Naive B cell (primary cell): ENCODE measurements at regions not wholly inside any gene's neighbourhood (a gene's known extent, or its start where the extent isn't known, plus 50 kb on each side); places are given as distances from the start of the nearest gene placed in this dataset.

Experiments used
- ATAC-seq, 2 donors: fragments of 150-1000 bp; cut with Tn5 transposase; 2 replicates each; pipeline ENCODE4 v1.10.0; 2021; ENCODE audit warnings: low read depth in 2 of 2, mild to moderate bottlenecking in 2 of 2, moderate library complexity in 2 of 2
- DNase-seq: peaks from one replicate; pipeline ENCODE4 v3.0.0; 2022
- H3K27ac Mint-ChIP-seq, 6 donors: one replicate each; pipeline ENCODE4 v1.8.0; 2020 to 2022; ENCODE audit warnings: mild to moderate bottlenecking in 6 of 6, mixed read lengths in 6 of 6, moderate library complexity in 5 of 6, inconsistent platforms in 2 of 6
- H3K27me3 Mint-ChIP-seq, 3 donors: one replicate each; pipeline ENCODE4 v1.8.0; 2021 to 2022; ENCODE audit warnings: mixed read lengths in 3 of 3, mild to moderate bottlenecking in 1 of 3
- H3K36me3 Mint-ChIP-seq, 2 donors: one replicate each; pipeline ENCODE4 v1.8.0; 2020 to 2022; ENCODE audit warnings: mixed read lengths in 2 of 2, inconsistent platforms in 1 of 2, mild to moderate bottlenecking in 1 of 2
- H3K4me1 Mint-ChIP-seq, 3 donors: one replicate each; pipeline ENCODE4 v1.8.0; 2020 to 2022; ENCODE audit warnings: mixed read lengths in 3 of 3, inconsistent platforms in 1 of 3, mild to moderate bottlenecking in 1 of 3, moderate library complexity in 1 of 3
- H3K4me3 Mint-ChIP-seq, 8 donors: one replicate each; pipeline ENCODE4 v1.8.0; 2020 to 2022; ENCODE audit warnings: mild to moderate bottlenecking in 8 of 8, mixed read lengths in 8 of 8, moderate library complexity in 8 of 8, inconsistent platforms in 2 of 8
- H3K9me3 Mint-ChIP-seq, 7 donors: one replicate each; pipeline ENCODE4 v1.8.0; 2020 to 2022; ENCODE audit warnings: mixed read lengths in 7 of 7, mild to moderate bottlenecking in 5 of 7, inconsistent platforms in 2 of 7, moderate library complexity in 1 of 7

GRCh38 chr15:45827275-45827674, 192.4 kb downstream of the SQOR start:
- H3K27me3 Mint-ChIP-seq: peaks cover 4 to 11% (median 7%) of the 10 kb centered on the region in 3 donors
- H3K4me3 Mint-ChIP-seq: no peak overlapping the region
- no peak for DNase-seq
- H3K9me3 Mint-ChIP-seq: peaks cover 0 to 21% (median 4%) of the 10 kb centered on the region in 7 donors
- H3K27ac Mint-ChIP-seq: no peak overlapping the region
- H3K36me3 Mint-ChIP-seq: no peaks in the 10 kb centered on the region
- H3K4me1 Mint-ChIP-seq: no peaks in the 10 kb centered on the region
- ATAC-seq: no peak

- H3K27ac Mint-ChIP-seq: no peak overlapping the region
- no peaks in the 10 kb centered on the region for H3K36me3 Mint-ChIP-seq
- no peak overlapping the region for H3K4me3 Mint-ChIP-seq
- ATAC-seq (no peak), DNase-seq (no peak)
- H3K27me3 Mint-ChIP-seq: peaks cover 0 to 7% (median 6%) of the 10 kb centered on the region in 3 donors
- no peaks in the 10 kb centered on the region for H3K4me1 Mint-ChIP-seq
- H3K9me3 Mint-ChIP-seq: peaks cover 0 to 21% (median 4%) of the 10 kb centered on the region in 7 donors
These were observed 192.9 kb downstream of the SQOR start for GRCh38 chr15:45827766-45828165.

GRCh38 chr15:45829336-45830153, 194.7 kb downstream of the SQOR start:
- H3K4me1 Mint-ChIP-seq: no peaks in the 10 kb centered on the region

GRCh38 chr15:45831787-45832186, 197.0 kb downstream of the SQOR start:
- Mint-ChIP-seq H3K27me3 (peaks cover 0 to 7% (median 0%) of the 10 kb centered on the region in 3 donors), H3K27ac (no peak overlapping the region), H3K9me3 (peaks cover 0 to 8% (median 3%) of the 10 kb centered on the region in 7 donors), H3K36me3 (no peaks in the 10 kb centered on the region), H3K4me1 (no peaks in the 10 kb centered on the region), H3K4me3 (no peak overlapping the region)
- DNase-seq: no peak
- ATAC-seq: no peak

More at GRCh38 chr15:45829336-45830153, 194.7 kb downstream of the SQOR start:
- ATAC-seq: no peak
- no peak for DNase-seq
- Mint-ChIP-seq H3K27ac (no peak overlapping the region), H3K27me3 (peaks cover 0 to 4% (median 2%) of the 10 kb centered on the region in 3 donors), H3K36me3 (no peaks in the 10 kb centered on the region), H3K4me3 (no peak overlapping the region), H3K9me3 (peaks cover 0 to 15% (median 3%) of the 10 kb centered on the region in 7 donors)

- Mint-ChIP-seq H3K4me1 (no peaks in the 10 kb centered on the region), H3K4me3 (no peak overlapping the region), H3K27ac (no peak overlapping the region), H3K36me3 (no peaks in the 10 kb centered on the region), H3K9me3 (peaks cover 0 to 8% (median 0%) of the 10 kb centered on the region in 7 donors), H3K27me3 (peaks cover 0 to 7% (median 0%) of the 10 kb centered on the region in 3 donors)
- DNase-seq: no peak
- no peak for ATAC-seq
These were observed 199.8 kb downstream of the SQOR start for GRCh38 chr15:45834622-45835021.

GRCh38 chr15:45842151-45842550, 207.3 kb downstream of the SQOR start:
- Mint-ChIP-seq H3K27me3 (peaks cover 10 to 21% (median 14%) of the 10 kb centered on the region in 3 donors), H3K9me3 (peaks cover 0 to 3% (median 0%) of the 10 kb centered on the region in 7 donors), H3K4me1 (no peaks in the 10 kb centered on the region), H3K27ac (no peak overlapping the region), H3K36me3 (no peaks in the 10 kb centered on the region), H3K4me3 (no peak overlapping the region)
- DNase-seq (no peak), ATAC-seq (no peak)

- H3K4me1 Mint-ChIP-seq: no peaks in the 10 kb centered on the region
- peaks cover 4 to 21% (median 6%) of the 10 kb centered on the region in 7 donors for H3K9me3 Mint-ChIP-seq
- H3K27ac Mint-ChIP-seq: no peak overlapping the region
- ATAC-seq (no peak), DNase-seq (no peak)
- H3K27me3 Mint-ChIP-seq: peaks cover 0 to 9% (median 9%) of the 10 kb centered on the region in 3 donors
- H3K4me3 Mint-ChIP-seq: no peak overlapping the region
- H3K36me3 Mint-ChIP-seq: no peaks in the 10 kb centered on the region
These were observed 212.8 kb downstream of the SQOR start for GRCh38 chr15:45847645-45848044.

GRCh38 chr15:45849136-45849535, 214.3 kb downstream of the SQOR start:
- Mint-ChIP-seq H3K27ac (no peak overlapping the region), H3K4me1 (no peaks in the 10 kb centered on the region), H3K9me3 (peaks cover 4 to 21% (median 6%) of the 10 kb centered on the region in 7 donors), H3K4me3 (no peak overlapping the region), H3K36me3 (no peaks in the 10 kb centered on the region), H3K27me3 (peaks cover 0 to 9% (median under 1%) of the 10 kb centered on the region in 3 donors)
- ATAC-seq (no peak), DNase-seq (no peak)

GRCh38 chr15:45854455-45855202, 219.8 kb downstream of the SQOR start:
- no peak overlapping the region for H3K4me3 Mint-ChIP-seq
- H3K9me3 Mint-ChIP-seq: peaks cover 0 to 19% (median 7%) of the 10 kb centered on the region in 7 donors

GRCh38 chr15:45855210-45855906, 220.5 kb downstream of the SQOR start:
- no peak overlapping the region for H3K27ac Mint-ChIP-seq
- H3K4me1 Mint-ChIP-seq: no peaks in the 10 kb centered on the region
- no peak overlapping the region for H3K4me3 Mint-ChIP-seq
- ATAC-seq (no peak), DNase-seq (no peak)
- H3K36me3 Mint-ChIP-seq: no peaks in the 10 kb centered on the region
- H3K9me3 Mint-ChIP-seq: peaks cover 0 to 14% (median 5%) of the 10 kb centered on the region in 7 donors
- peaks cover 0 to 8% (median 5%) of the 10 kb centered on the region in 3 donors for H3K27me3 Mint-ChIP-seq

More at GRCh38 chr15:45854455-45855202, 219.8 kb downstream of the SQOR start:
- ATAC-seq (no peak), DNase-seq (no peak)
- no peaks in the 10 kb centered on the region for H3K36me3 Mint-ChIP-seq
- H3K27ac Mint-ChIP-seq: peak overlapping the region in 1 of 6 donors; percentile 26
- peaks cover 0 to 8% (median 5%) of the 10 kb centered on the region in 3 donors for H3K27me3 Mint-ChIP-seq
- H3K4me1 Mint-ChIP-seq: no peaks in the 10 kb centered on the region

- Mint-ChIP-seq H3K4me3 (no peak overlapping the region), H3K36me3 (no peaks in the 10 kb centered on the region), H3K27me3 (peaks cover 0 to 8% (median 5%) of the 10 kb centered on the region in 3 donors), H3K9me3 (peaks cover 0 to 9% (median 2%) of the 10 kb centered on the region in 7 donors), H3K4me1 (no peaks in the 10 kb centered on the region), H3K27ac (no peak overlapping the region)
- DNase-seq: no peak
- ATAC-seq: no peak
These were observed 221.2 kb downstream of the SQOR start for GRCh38 chr15:45855907-45856579.

- Mint-ChIP-seq H3K27ac (no peak overlapping the region), H3K9me3 (peaks cover 0 to 4% (median 2%) of the 10 kb centered on the region in 7 donors), H3K36me3 (no peaks in the 10 kb centered on the region), H3K4me3 (no peak overlapping the region), H3K27me3 (peaks cover 0 to 8% (median 5%) of the 10 kb centered on the region in 3 donors), H3K4me1 (no peaks in the 10 kb centered on the region)
- DNase-seq: no peak
- no peak for ATAC-seq
These were observed 222.5 kb downstream of the SQOR start for GRCh38 chr15:45857291-45857690.

- no peak overlapping the region for H3K4me3 Mint-ChIP-seq
- H3K4me1 Mint-ChIP-seq: no peaks in the 10 kb centered on the region
- no peak for ATAC-seq
- H3K27ac Mint-ChIP-seq: no peak overlapping the region
- no peaks in the 10 kb centered on the region for H3K36me3 Mint-ChIP-seq
- peaks cover 0 to 8% (median 0%) of the 10 kb centered on the region in 3 donors for H3K27me3 Mint-ChIP-seq
- DNase-seq: no peak
- peaks cover 0 to 4% (median 1%) of the 10 kb centered on the region in 7 donors for H3K9me3 Mint-ChIP-seq
These were observed 223.7 kb downstream of the SQOR start for GRCh38 chr15:45858491-45858890.
